Activated CD4-positive, alpha-beta T cell treated with anti-CD3 and anti-CD28 coated beads for 1 hour (primary cell): ENCODE measurements at regions not wholly inside any gene's neighbourhood (a gene's known extent, or its start where the extent isn't known, plus 50 kb on each side); places are given as distances from the start of the nearest gene placed in this dataset.
"Not testable (repeated sequence)": the region's sequence is repeated elsewhere in the genome, so short reads cannot be mapped to it uniquely, and the experiment has no call there.

ENCODE experiments used
- DNase-seq: peaks from one replicate; pipeline ENCODE4 v3.0.0-alpha.2; 2020

DNA sequence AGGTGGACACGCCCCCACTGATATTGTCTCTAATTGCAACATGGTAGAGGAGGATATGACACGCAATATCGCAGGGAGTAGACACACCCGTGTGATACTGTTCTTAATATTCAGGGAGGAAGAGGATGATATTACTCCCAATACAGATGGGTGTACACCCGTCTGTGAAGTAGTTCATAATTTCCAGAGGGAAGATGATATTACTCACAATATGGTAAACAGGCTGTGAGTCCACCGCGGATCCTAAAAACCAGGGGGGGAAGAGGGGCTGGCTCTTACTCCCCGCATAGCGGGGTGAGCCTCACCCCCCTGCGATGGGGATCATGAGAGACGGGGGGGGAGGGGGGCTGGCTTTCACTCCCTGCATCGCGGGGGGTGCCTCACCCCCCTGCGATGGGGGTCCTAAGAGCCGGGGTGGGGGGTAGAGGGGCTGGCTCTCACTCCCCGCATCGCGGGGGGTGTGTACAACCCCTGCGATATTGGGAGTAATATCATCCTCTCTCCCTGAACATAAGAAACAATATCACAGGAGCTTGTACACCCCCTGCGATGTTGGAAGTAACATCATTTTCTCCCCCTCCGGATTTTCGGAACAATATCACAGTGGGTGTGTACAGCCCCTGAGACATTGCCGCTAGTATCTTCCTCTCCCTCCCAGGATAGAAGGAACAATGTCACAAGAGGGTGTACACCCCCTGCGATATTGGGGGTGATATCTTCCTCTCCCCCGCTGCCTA is 52.2 kb upstream of the FRG2C start:
- not testable (repeated sequence) for DNase-seq
